ENCODE measurements at regions not wholly inside any gene's neighbourhood (a gene's known extent, or its start where the extent isn't known, plus 50 kb on each side); places are given as distances from the start of the nearest gene placed in this dataset.

GRCh38 chr2:575030-575726, 102.0 kb downstream of the TMEM18 start:
- CTCF ChIA-PET, result no interaction called here
- intact Hi-C loops (cut with micrococcal nuclease), result no loop called here
- H3K4me2 ChIP-seq (ENCODE audit: insufficient read depth, low read length), result no peak overlapping the region
- dilution Hi-C loops (cut with MboI; ENCODE audit: extremely low pct_ligation_motif_present, low sequenced_read_pairs), result no loop called here
- H3K79me2 ChIP-seq (ENCODE audit: control insufficient read depth, insufficient read depth, low read length), result no peaks in the 10 kb centered on the region
- FAIRE-seq (no peak), DNase-seq (ENCODE audit: low read depth, low spot score) (no peak)
- no peaks in the 10 kb centered on the region for H3K4me1 ChIP-seq (ENCODE audit: control insufficient read depth, extremely low read depth, insufficient read depth, low read length)
- POLR2A ChIA-PET, result no interaction called here
- BruUV-seq (replicated peaks), result no TSS peak
- H4K20me1 ChIP-seq (replicated peaks; ENCODE audit: control insufficient read depth, extremely low read depth, insufficient read depth, low read length), result no peaks in the 10 kb centered on the region
- H3K9me3 ChIP-seq (replicated peaks; ENCODE audit: control insufficient read depth, insufficient read depth, low read length), result peaks cover 2% of the 10 kb centered on the region
- no peak overlapping the region for H3K4me3 ChIP-seq (replicated peaks in 1 of 3; ENCODE audit: insufficient read depth in 1 of 3, low read depth in 1 of 3, low read length in 3 of 3)
- H3K27me3 ChIP-seq (ENCODE audit: control insufficient read depth in 2 of 2, insufficient read depth in 2 of 2, low read length in 2 of 2), result no peaks in the 10 kb centered on the region
- H3K27ac ChIP-seq (ENCODE audit: insufficient read depth, low read depth, low read length), result no peak overlapping the region
- no peak overlapping the region for H2AFZ ChIP-seq (ENCODE audit: low read depth, low read length)
- no peak overlapping the region for H3K9ac ChIP-seq (replicated peaks; ENCODE audit: extremely low read depth, insufficient read depth, low read length)
- TF ChIP-seq FOS (IDR thresholded peaks at IDR 0.05; ENCODE audit: borderline replicate concordance, insufficient read depth, low read length) (no peak), MYC (IDR thresholded peaks at IDR 0.05; ENCODE audit: low read depth, low read length) (no peak), GATA2 (IDR thresholded peaks at IDR 0.05; ENCODE audit: insufficient read depth, insufficient read length, low read depth, low read length) (no peak), POLR2A (IDR thresholded peaks at IDR 0.05; ENCODE audit: low read depth, low read length) (no peak), MAX (IDR thresholded peaks at IDR 0.05; ENCODE audit: insufficient read depth, insufficient read length) (no peak), POLR2AphosphoS5 (IDR thresholded peaks at IDR 0.05; ENCODE audit: insufficient read depth, low read depth, low read length) (no peak), CTCF (IDR thresholded peaks at IDR 0.05; ENCODE audit: extremely low read depth in 1 of 2, insufficient read depth in 1 of 2, low read depth in 1 of 2, low read length in 2 of 2) (no peak), JUN (IDR thresholded peaks at IDR 0.05; ENCODE audit: borderline replicate concordance, insufficient read depth, insufficient read length, low read depth) (no peak), EZH2 (IDR thresholded peaks at IDR 0.05; ENCODE audit: borderline replicate concordance, low read depth, low read length, severe bottlenecking) (no peak)
- H3K9me1 ChIP-seq (replicated peaks; ENCODE audit: control insufficient read depth, extremely low read depth, insufficient read depth, low read length), result no peaks in the 10 kb centered on the region
- no peaks in the 10 kb centered on the region for H3K36me3 ChIP-seq (ENCODE audit: control insufficient read depth in 2 of 2, extremely low read depth in 1 of 2, insufficient read depth in 2 of 2, low read length in 2 of 2)

Data from endothelial cell of umbilical vein (primary cell).